Adrenal gland (tissue), 5 donors: ENCODE measurements at regions not wholly inside any gene's neighbourhood (a gene's known extent, or its start where the extent isn't known, plus 50 kb on each side); places are given as distances from the start of the nearest gene placed in this dataset.

Experiments used
- CTCF ChIP-seq, 6 experiments: fragments of 450-650 bp in 4 of 6; fragments of 200-600 bp in 2 of 6; sonication (generic) in 1 of 6; IDR thresholded peaks; 1 replicate in 5 of 6; 2 replicates in 1 of 6; pipeline versions ENCODE4 v1.5.1 to v1.8.0; 2016 to 2021; ENCODE audit warnings: antibody characterized with exemption in 6 of 6, mild to moderate bottlenecking in 2 of 6, moderate library complexity in 1 of 6
- POLR2A ChIP-seq, 2 donors: fragments of 450-650 bp; IDR thresholded peaks; one replicate each; pipeline ENCODE4 v1.6.1; 2017; ENCODE audit warnings: antibody characterized with exemption in 2 of 2, mild to moderate bottlenecking in 2 of 2, moderate library complexity in 1 of 2
- donor health status: DM: no; HTN: no; CAD: no.

GRCh38 chr13:36551445-36551844, 119.2 kb downstream of the CCNA1 start:
- TF ChIP-seq CTCF (IDR thresholded peaks at IDR 0.05) (no peak), POLR2A (IDR thresholded peaks at IDR 0.05) (no peak)
